ENCODE measurements at regions not wholly inside any gene's neighbourhood (a gene's known extent, or its start where the extent isn't known, plus 50 kb on each side); places are given as distances from the start of the nearest gene placed in this dataset.

DNA sequence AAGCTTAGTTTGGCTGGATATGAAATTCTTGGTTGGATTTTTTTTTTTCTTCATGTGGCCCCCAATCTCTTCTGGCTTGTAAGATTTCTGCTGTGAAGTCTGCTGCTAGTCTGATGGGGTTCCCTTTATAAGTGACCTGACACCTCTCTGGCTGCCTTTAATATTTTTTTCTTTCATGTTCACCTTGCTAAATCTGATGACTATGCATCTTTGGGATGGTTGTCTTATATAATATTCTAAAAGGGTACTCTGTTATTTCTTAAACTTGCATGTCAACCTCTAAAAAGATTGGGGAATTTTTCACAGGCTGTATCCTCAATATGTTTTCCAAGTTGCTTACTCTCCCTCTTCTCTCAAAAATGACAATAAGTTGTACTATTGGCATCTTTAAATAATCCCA, 500.0 kb downstream of the CAAP1 start:
- in situ Hi-C loops (cut with HindIII; ENCODE audit: low pct_unique_long_range_greater_than_20kb, low sequenced_read_pairs) = no loop called here
- no peaks in the 10 kb centered on the region for H3K4me1 ChIP-seq (ENCODE audit: control insufficient read depth, insufficient read depth, low read length)
- no peaks in the 10 kb centered on the region for H3K36me3 ChIP-seq (ENCODE audit: control insufficient read depth, insufficient read depth, low read length)
- no peak overlapping the region for H3K4me3 ChIP-seq (ENCODE audit: low read depth in 2 of 2, low read length in 2 of 2)
- intact Hi-C loops (cut with micrococcal nuclease; ENCODE audit: unreplicated experiment) = no loop called here
- POLR2A ChIA-PET = no interaction called here
- H3K27ac ChIP-seq (ENCODE audit: low read length) = no peak overlapping the region
- ATAC-seq (no peak), DNase-seq (ENCODE audit: low read depth, low spot score) (no peak)
- H3K9me3 ChIP-seq (ENCODE audit: control insufficient read depth, insufficient read depth, low read depth, low read length) = no peaks in the 10 kb centered on the region
- CTCF ChIA-PET = no interaction called here
- TF ChIP-seq, protein P1, sequence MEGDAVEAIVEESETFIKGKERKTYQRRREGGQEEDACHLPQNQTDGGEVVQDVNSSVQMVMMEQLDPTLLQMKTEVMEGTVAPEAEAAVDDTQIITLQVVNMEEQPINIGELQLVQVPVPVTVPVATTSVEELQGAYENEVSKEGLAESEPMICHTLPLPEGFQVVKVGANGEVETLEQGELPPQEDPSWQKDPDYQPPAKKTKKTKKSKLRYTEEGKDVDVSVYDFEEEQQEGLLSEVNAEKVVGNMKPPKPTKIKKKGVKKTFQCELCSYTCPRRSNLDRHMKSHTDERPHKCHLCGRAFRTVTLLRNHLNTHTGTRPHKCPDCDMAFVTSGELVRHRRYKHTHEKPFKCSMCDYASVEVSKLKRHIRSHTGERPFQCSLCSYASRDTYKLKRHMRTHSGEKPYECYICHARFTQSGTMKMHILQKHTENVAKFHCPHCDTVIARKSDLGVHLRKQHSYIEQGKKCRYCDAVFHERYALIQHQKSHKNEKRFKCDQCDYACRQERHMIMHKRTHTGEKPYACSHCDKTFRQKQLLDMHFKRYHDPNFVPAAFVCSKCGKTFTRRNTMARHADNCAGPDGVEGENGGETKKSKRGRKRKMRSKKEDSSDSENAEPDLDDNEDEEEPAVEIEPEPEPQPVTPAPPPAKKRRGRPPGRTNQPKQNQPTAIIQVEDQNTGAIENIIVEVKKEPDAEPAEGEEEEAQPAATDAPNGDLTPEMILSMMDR (IDR thresholded peaks at IDR 0.05) = no peak
- TF ChIP-seq TCF7L2 (IDR thresholded peaks at IDR 0.05; ENCODE audit: low read depth, low read length) (no peak), REST (IDR thresholded peaks at IDR 0.05; ENCODE audit: insufficient read depth in 1 of 2, low read depth in 2 of 2, low read length in 1 of 2) (no peak), SIN3A (IDR thresholded peaks at IDR 0.05; ENCODE audit: borderline replicate concordance, insufficient read depth, low read depth, low read length) (no peak), POLR2AphosphoS5 (IDR thresholded peaks at IDR 0.05; ENCODE audit: low read depth, low read length) (no peak)
- H3K27me3 ChIP-seq (ENCODE audit: control insufficient read depth, insufficient read depth, low read length) = no peaks in the 10 kb centered on the region
- BruUV-seq (replicated peaks) = no TSS peak

- TF ChIP-seq REST (IDR thresholded peaks at IDR 0.05; ENCODE audit: insufficient read depth in 1 of 2, low read depth in 2 of 2, low read length in 1 of 2) (no peak), TCF7L2 (IDR thresholded peaks at IDR 0.05; ENCODE audit: low read depth, low read length) (no peak), SIN3A (IDR thresholded peaks at IDR 0.05; ENCODE audit: borderline replicate concordance, insufficient read depth, low read depth, low read length) (no peak), POLR2AphosphoS5 (IDR thresholded peaks at IDR 0.05; ENCODE audit: low read depth, low read length) (no peak)
- TF ChIP-seq, protein P1 (IDR thresholded peaks at IDR 0.05) = no peak
- CTCF ChIA-PET = no interaction called here
- H3K4me1 ChIP-seq (ENCODE audit: control insufficient read depth, insufficient read depth, low read length) = no peaks in the 10 kb centered on the region
- intact Hi-C loops (cut with micrococcal nuclease; ENCODE audit: unreplicated experiment) (no loop called here), in situ Hi-C loops (cut with HindIII; ENCODE audit: low pct_unique_long_range_greater_than_20kb, low sequenced_read_pairs) (no loop called here)
- POLR2A ChIA-PET = no interaction called here
- no peaks in the 10 kb centered on the region for H3K27me3 ChIP-seq (ENCODE audit: control insufficient read depth, insufficient read depth, low read length)
- no peaks in the 10 kb centered on the region for H3K36me3 ChIP-seq (ENCODE audit: control insufficient read depth, insufficient read depth, low read length)
- H3K4me3 ChIP-seq (ENCODE audit: low read depth in 2 of 2, low read length in 2 of 2) = no peak overlapping the region
- no peak overlapping the region for H3K27ac ChIP-seq (ENCODE audit: low read length)
- DNase-seq (ENCODE audit: low read depth, low spot score) (no peak), ATAC-seq (no peak)
- no peaks in the 10 kb centered on the region for H3K9me3 ChIP-seq (ENCODE audit: control insufficient read depth, insufficient read depth, low read depth, low read length)
- BruUV-seq (replicated peaks) = no TSS peak
These were observed 501.6 kb downstream of the CAAP1 start for GRCh38 chr9:26391036-26391435.
